SK-N-SH (cell line): ENCODE measurements at regions not wholly inside any gene's neighbourhood (a gene's known extent, or its start where the extent isn't known, plus 50 kb on each side); places are given as distances from the start of the nearest gene placed in this dataset.

Experiments used
- CTCF ChIP-seq: fragments of 200-600 bp; sonication (generic); IDR thresholded peaks from 2 replicates; pipeline ENCODE4 v1.6.1; 2017; ENCODE audit warnings: antibody characterized with exemption, mild to moderate bottlenecking, moderate library complexity
- EP300 ChIP-seq, 2 experiments: IDR thresholded peaks; 2 replicates each; pipeline versions ENCODE4 v1.4.0 to v1.6.1; 2012; ENCODE audit warnings: borderline replicate concordance in 1 of 2, low read depth in 1 of 2, low read length in 1 of 2
- FOXM1 ChIP-seq: IDR thresholded peaks from 2 replicates; pipeline ENCODE4 v1.4.0; 2012; ENCODE audit warnings: low read depth, mild to moderate bottlenecking
- GABPA ChIP-seq: IDR thresholded peaks from 2 replicates; pipeline ENCODE4 v1.4.0; 2012; ENCODE audit warnings: low read depth, mild to moderate bottlenecking
- NFIC ChIP-seq: IDR thresholded peaks from 2 replicates; pipeline ENCODE4 v1.4.0; 2012; ENCODE audit warnings: borderline replicate concordance
- NRF1 ChIP-seq: IDR thresholded peaks from 2 replicates; pipeline ENCODE4 v1.6.1; 2012; ENCODE audit warnings: low read depth, mild to moderate bottlenecking, low read length
- POLR2AphosphoS5 ChIP-seq: IDR thresholded peaks from 2 replicates; pipeline ENCODE4 v1.6.1; 2012; ENCODE audit warnings: low read depth, low read length
- TAF1 ChIP-seq: IDR thresholded peaks from 2 replicates; pipeline ENCODE4 v1.6.1; 2012; ENCODE audit warnings: low read depth, mild to moderate bottlenecking, low read length, moderate library complexity, borderline replicate concordance
- TCF12 ChIP-seq: IDR thresholded peaks from 2 replicates; pipeline ENCODE4 v1.4.0; 2012
- TF ChIP-seq, protein P1 (sequence below): IDR thresholded peaks from 2 replicates; pipeline ENCODE4 v1.6.1; 2012; ENCODE audit warnings: mild to moderate bottlenecking, low read depth, low read length, moderate library complexity
- TF ChIP-seq, protein P2 (sequence below): fragments of 150-350 bp; IDR thresholded peaks from 2 replicates; pipeline ENCODE4 v1.6.1; 2016; ENCODE audit warnings: mild to moderate bottlenecking, low read depth, low read length
- TF ChIP-seq, protein P3 (sequence below): IDR thresholded peaks from 2 replicates; pipeline ENCODE4; 2012

- no peak for TF ChIP-seq TAF1
- no peak for TF ChIP-seq EP300 (IDR thresholded peaks at IDR 0.05; ENCODE audit: borderline replicate concordance in 1 of 2, low read depth in 1 of 2, low read length in 1 of 2)
- TF ChIP-seq, protein P1, sequence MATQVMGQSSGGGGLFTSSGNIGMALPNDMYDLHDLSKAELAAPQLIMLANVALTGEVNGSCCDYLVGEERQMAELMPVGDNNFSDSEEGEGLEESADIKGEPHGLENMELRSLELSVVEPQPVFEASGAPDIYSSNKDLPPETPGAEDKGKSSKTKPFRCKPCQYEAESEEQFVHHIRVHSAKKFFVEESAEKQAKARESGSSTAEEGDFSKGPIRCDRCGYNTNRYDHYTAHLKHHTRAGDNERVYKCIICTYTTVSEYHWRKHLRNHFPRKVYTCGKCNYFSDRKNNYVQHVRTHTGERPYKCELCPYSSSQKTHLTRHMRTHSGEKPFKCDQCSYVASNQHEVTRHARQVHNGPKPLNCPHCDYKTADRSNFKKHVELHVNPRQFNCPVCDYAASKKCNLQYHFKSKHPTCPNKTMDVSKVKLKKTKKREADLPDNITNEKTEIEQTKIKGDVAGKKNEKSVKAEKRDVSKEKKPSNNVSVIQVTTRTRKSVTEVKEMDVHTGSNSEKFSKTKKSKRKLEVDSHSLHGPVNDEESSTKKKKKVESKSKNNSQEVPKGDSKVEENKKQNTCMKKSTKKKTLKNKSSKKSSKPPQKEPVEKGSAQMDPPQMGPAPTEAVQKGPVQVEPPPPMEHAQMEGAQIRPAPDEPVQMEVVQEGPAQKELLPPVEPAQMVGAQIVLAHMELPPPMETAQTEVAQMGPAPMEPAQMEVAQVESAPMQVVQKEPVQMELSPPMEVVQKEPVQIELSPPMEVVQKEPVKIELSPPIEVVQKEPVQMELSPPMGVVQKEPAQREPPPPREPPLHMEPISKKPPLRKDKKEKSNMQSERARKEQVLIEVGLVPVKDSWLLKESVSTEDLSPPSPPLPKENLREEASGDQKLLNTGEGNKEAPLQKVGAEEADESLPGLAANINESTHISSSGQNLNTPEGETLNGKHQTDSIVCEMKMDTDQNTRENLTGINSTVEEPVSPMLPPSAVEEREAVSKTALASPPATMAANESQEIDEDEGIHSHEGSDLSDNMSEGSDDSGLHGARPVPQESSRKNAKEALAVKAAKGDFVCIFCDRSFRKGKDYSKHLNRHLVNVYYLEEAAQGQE = no peak
- TF ChIP-seq CTCF = no peak
- TF ChIP-seq, protein P2, sequence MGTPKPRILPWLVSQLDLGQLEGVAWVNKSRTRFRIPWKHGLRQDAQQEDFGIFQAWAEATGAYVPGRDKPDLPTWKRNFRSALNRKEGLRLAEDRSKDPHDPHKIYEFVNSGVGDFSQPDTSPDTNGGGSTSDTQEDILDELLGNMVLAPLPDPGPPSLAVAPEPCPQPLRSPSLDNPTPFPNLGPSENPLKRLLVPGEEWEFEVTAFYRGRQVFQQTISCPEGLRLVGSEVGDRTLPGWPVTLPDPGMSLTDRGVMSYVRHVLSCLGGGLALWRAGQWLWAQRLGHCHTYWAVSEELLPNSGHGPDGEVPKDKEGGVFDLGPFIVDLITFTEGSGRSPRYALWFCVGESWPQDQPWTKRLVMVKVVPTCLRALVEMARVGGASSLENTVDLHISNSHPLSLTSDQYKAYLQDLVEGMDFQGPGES = no peak
- TF ChIP-seq NFIC = no peak
- no peak for TF ChIP-seq TCF12
- TF ChIP-seq FOXM1 = no peak
- TF ChIP-seq POLR2AphosphoS5 = no peak
- TF ChIP-seq NRF1 = no peak
- TF ChIP-seq GABPA = no peak
- TF ChIP-seq, protein P3, sequence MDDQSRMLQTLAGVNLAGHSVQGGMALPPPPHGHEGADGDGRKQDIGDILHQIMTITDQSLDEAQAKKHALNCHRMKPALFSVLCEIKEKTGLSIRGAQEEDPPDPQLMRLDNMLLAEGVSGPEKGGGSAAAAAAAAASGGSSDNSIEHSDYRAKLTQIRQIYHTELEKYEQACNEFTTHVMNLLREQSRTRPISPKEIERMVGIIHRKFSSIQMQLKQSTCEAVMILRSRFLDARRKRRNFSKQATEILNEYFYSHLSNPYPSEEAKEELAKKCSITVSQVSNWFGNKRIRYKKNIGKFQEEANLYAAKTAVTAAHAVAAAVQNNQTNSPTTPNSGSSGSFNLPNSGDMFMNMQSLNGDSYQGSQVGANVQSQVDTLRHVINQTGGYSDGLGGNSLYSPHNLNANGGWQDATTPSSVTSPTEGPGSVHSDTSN = no peak
These were observed 247.2 kb downstream of the HNRNPD start for GRCh38 chr4:82126512-82127040.
